ENCODE measurements at regions not wholly inside any gene's neighbourhood (a gene's known extent, or its start where the extent isn't known, plus 50 kb on each side); places are given as distances from the start of the nearest gene placed in this dataset.
A peak's percentile ranks its signal among the peaks of the same experiment; 100 is the strongest.
"Not testable (repeated sequence)": the region's sequence is repeated elsewhere in the genome, so short reads cannot be mapped to it uniquely, and the experiment has no call there.

GRCh38 chr5:157952374-157952685 lies 93.4 kb upstream of the CLINT1 start:
- Histone ChIP-seq H3K4me1 (no peaks in the 10 kb centered on the region), H3K27me3 (no peaks in the 10 kb centered on the region), H3K27ac (no peak overlapping the region), H3K9me3 (no peaks in the 10 kb centered on the region), H3K4me3 (no peak overlapping the region), H3K36me3 (no peaks in the 10 kb centered on the region), H3K9ac (ENCODE audit: low read depth in 2 of 2, low read length in 2 of 2) (no peak overlapping the region)
- no peak for TF ChIP-seq CTCF (IDR thresholded peaks at IDR 0.05)
- intact Hi-C loops (cut with DNase I): no loop called here
- no peak for DNase-seq

DNA sequence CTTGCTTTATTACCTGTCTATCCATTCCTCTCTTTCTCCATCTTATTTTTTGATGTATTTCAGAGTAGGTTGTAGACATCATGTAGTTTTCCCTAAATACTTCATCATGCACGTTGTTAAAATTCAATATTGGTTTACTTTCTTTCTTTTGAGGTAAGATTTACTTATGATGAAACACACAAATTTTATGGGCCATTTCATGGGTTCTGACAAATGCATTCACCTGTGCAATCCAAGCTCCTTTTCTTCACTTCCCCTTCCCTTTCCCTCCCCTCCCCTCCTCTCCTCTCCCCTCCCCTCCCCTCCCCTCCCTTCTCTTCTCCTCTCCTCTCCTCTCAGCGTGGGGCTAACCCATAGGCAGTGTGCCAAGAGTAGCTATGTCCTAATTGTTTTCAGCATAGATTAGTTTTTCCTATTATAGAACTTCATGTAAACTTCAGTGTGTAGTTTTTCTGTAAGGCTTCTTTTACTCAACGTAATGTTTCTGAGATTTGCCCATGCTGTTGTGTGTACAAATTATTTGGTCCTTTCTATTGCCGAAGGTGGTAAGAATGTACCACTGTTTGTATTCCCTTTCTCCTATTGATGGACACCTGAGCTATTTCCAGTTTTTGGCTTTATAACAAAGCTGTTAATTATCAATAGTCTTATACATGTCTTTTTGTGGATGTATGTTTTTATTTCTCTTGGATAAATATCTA lies 92.9 kb upstream of the CLINT1 start:
- DNase-seq: no peak
- no peak for TF ChIP-seq CTCF (IDR thresholded peaks at IDR 0.05)
- Histone ChIP-seq H3K4me1 (no peaks in the 10 kb centered on the region), H3K9me3 (no peaks in the 10 kb centered on the region), H3K9ac (ENCODE audit: low read depth in 2 of 2, low read length in 2 of 2) (no peak overlapping the region), H3K36me3 (no peaks in the 10 kb centered on the region), H3K27ac (no peak overlapping the region), H3K4me3 (no peak overlapping the region), H3K27me3 (no peaks in the 10 kb centered on the region)
- intact Hi-C loops (cut with DNase I): no loop called here

DNA sequence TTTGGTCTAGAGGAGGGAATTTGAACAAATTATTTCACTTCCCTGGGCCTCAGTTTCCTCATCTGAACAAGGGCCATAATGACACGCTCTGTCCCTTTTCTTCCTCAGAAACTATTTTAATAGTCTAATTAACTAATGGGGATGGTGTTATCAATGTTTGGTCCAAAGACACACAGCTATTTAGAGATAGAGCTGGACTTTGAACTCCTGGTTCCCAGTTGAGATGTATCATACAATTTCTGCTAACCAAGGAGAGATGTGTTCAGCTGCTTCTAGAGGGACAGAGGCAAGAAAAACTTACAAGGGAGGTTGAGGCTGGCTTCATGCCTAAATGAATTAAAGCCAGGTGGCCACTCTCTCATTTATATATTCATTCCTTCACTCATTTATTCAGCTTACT lies 90.6 kb upstream of the CLINT1 start:
- intact Hi-C loops (cut with DNase I): loop anchor here (5.0 kb wide), 1 partner anchor 132 kb away; no protein-coding TSS in a partner anchor
- no peaks in the 10 kb centered on the region for H3K4me1 ChIP-seq
- H3K9ac ChIP-seq (ENCODE audit: low read depth in 2 of 2, low read length in 2 of 2): no peak overlapping the region
- no peak overlapping the region for H3K4me3 ChIP-seq
- no peaks in the 10 kb centered on the region for H3K36me3 ChIP-seq
- no peaks in the 10 kb centered on the region for H3K9me3 ChIP-seq
- DNase-seq: no peak
- no peaks in the 10 kb centered on the region for H3K27me3 ChIP-seq
- no peak overlapping the region for H3K27ac ChIP-seq
- TF ChIP-seq CTCF (IDR thresholded peaks at IDR 0.05): no peak

DNA sequence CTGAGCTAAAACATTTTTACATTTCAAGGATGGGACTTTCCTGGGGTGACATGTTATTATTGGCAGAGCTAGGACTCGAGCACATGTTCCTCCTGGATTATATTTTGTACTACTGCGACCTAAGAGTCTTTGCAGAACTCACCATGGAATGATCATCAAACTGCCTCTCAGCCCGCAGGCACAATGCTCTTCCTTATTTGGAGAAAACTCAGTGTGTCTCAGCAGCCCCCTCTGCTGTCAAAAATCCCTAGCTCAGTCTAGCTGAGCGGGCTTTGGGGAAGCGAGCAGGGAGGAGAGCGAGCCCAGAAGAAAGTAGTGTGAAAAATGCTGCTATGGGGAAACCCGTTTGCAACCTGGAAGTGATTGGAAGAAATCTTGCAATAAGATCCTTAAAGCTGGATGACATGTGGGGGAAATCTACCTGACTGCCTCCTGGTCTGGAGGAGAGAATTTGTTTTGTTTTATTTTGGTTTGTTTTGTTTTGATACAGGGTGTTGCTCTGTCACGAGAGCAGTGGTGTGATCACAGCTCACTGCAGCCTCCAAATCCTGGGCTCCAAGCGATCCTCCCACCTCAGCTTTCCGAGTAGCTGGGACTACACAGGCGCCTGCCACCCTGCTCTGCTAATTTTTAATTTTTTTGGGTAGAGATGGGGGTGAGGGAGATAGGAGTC lies 89.9 kb upstream of the CLINT1 start:
- H3K36me3 ChIP-seq: no peaks in the 10 kb centered on the region
- H3K4me1 ChIP-seq: no peaks in the 10 kb centered on the region
- no peak overlapping the region for H3K4me3 ChIP-seq
- DNase-seq: peak; percentile 97
- no peak overlapping the region for H3K27ac ChIP-seq
- no peaks in the 10 kb centered on the region for H3K9me3 ChIP-seq
- H3K9ac ChIP-seq (ENCODE audit: low read depth in 2 of 2, low read length in 2 of 2): no peak overlapping the region
- TF ChIP-seq CTCF (IDR thresholded peaks at IDR 0.05): peak; percentile 87
- H3K27me3 ChIP-seq: no peaks in the 10 kb centered on the region
- intact Hi-C loops (cut with DNase I): loop anchor here (5.0 kb wide), 1 partner anchor 132 kb away; no protein-coding TSS in a partner anchor

GRCh38 chr5:157947156-157947555 lies 88.2 kb upstream of the CLINT1 start:
- Histone ChIP-seq H3K9me3 (no peaks in the 10 kb centered on the region), H3K27me3 (no peaks in the 10 kb centered on the region)

GRCh38 chr5:157945822-157946221 lies 86.9 kb upstream of the CLINT1 start:
- not testable (repeated sequence) for H3K36me3 ChIP-seq; H3K27ac ChIP-seq; H3K4me3 ChIP-seq; H3K4me1 ChIP-seq; DNase-seq; H3K9ac ChIP-seq (ENCODE audit: low read depth in 2 of 2, low read length in 2 of 2); H3K9me3 ChIP-seq; H3K27me3 ChIP-seq
- intact Hi-C loops (cut with DNase I): loop anchor here (5.0 kb wide), 1 partner anchor 129 kb away; no protein-coding TSS in a partner anchor

More at GRCh38 chr5:157947156-157947555, 88.2 kb upstream of the CLINT1 start:
- intact Hi-C loops (cut with DNase I): loop anchor here (5.0 kb wide), 1 partner anchor 130 kb away; no protein-coding TSS in a partner anchor
- DNase-seq: no peak
- no peak for TF ChIP-seq CTCF (IDR thresholded peaks at IDR 0.05)
- Histone ChIP-seq H3K4me3 (no peak overlapping the region), H3K9ac (ENCODE audit: low read depth in 2 of 2, low read length in 2 of 2) (no peak overlapping the region), H3K36me3 (no peaks in the 10 kb centered on the region), H3K4me1 (no peaks in the 10 kb centered on the region), H3K27ac (no peak overlapping the region)

Measured in colonic mucosa (tissue), 4 donors.